Liver (tissue), 8 donors: ENCODE measurements at regions not wholly inside any gene's neighbourhood (a gene's known extent, or its start where the extent isn't known, plus 50 kb on each side); places are given as distances from the start of the nearest gene placed in this dataset.

Experiments used
- DNase-seq: peaks from one replicate; pipeline ENCODE4 v3.0.0-alpha.2; 2017; ENCODE audit warnings: low spot score
- H3K27ac ChIP-seq, 2 donors: one replicate each; pipeline ENCODE4 v1.7.0; 2013; ENCODE audit warnings: inconsistent platforms in 2 of 2, low read length in 2 of 2, control low read depth in 1 of 2, low read depth in 1 of 2, mild to moderate bottlenecking in 1 of 2
- H3K27me3 ChIP-seq, 4 donors: one replicate each; pipeline versions ENCODE4 v1.6.1 to v1.7.0; 2013; ENCODE audit warnings: low read length in 3 of 4, inconsistent platforms in 1 of 4, mild to moderate bottlenecking in 1 of 4, moderate library complexity in 1 of 4; ENCODE audit not compliant: control insufficient read depth in 4 of 4, insufficient read depth in 4 of 4
- H3K36me3 ChIP-seq, 4 donors: one replicate each; pipeline versions ENCODE4 v1.6.1 to v1.7.0; 2013; ENCODE audit warnings: low read length in 3 of 4, mild to moderate bottlenecking in 3 of 4, low read depth in 1 of 4, moderate library complexity in 1 of 4; ENCODE audit not compliant: control insufficient read depth in 4 of 4, insufficient read depth in 3 of 4
- H3K4me1 ChIP-seq, 4 donors: one replicate each; pipeline versions ENCODE4 v1.6.1 to v1.7.0; 2013; ENCODE audit warnings: low read length in 3 of 4, mild to moderate bottlenecking in 3 of 4, moderate library complexity in 1 of 4; ENCODE audit not compliant: control insufficient read depth in 4 of 4, insufficient read depth in 4 of 4
- H3K4me3 ChIP-seq, 3 donors: one replicate each; pipeline versions ENCODE4 v1.6.1 to v1.7.0; 2013; ENCODE audit warnings: low read length in 3 of 3, control low read depth in 1 of 3, low read depth in 1 of 3, mild to moderate bottlenecking in 1 of 3
- H3K9ac ChIP-seq, 2 donors: one replicate each; pipeline ENCODE4 v1.7.0; 2013; ENCODE audit warnings: low read length in 2 of 2, mild to moderate bottlenecking in 2 of 2, moderate library complexity in 2 of 2, control low read depth in 1 of 2, low read depth in 1 of 2
- H3K9me3 ChIP-seq, 4 donors: one replicate each; pipeline versions ENCODE4 v1.6.1 to v1.7.0; 2013; ENCODE audit warnings: low read length in 3 of 4; ENCODE audit not compliant: control insufficient read depth in 4 of 4
- ATF3 ChIP-seq: IDR thresholded peaks from 2 replicates; pipeline ENCODE4 v1.6.1; 2016; ENCODE audit warnings: antibody characterized with exemption
- CTCF ChIP-seq: fragments of 150-350 bp; IDR thresholded peaks from 2 replicates; pipeline ENCODE4 v1.5.1; 2017; ENCODE audit warnings: improper control_type of control experiment, low read depth, low read length; ENCODE audit not compliant: missing input control
- EGR1 ChIP-seq, 2 donors: IDR thresholded peaks; 2 replicates each; pipeline ENCODE4 v1.6.1; 2016 to 2018; ENCODE audit warnings: antibody characterized with exemption in 2 of 2, low read depth in 2 of 2
- FOXA1 ChIP-seq: IDR thresholded peaks from 2 replicates; pipeline ENCODE4 v1.6.1; 2016; ENCODE audit warnings: antibody characterized with exemption
- FOXA2 ChIP-seq: IDR thresholded peaks from 2 replicates; pipeline ENCODE4 v1.6.1; 2016; ENCODE audit warnings: antibody characterized with exemption
- GABPA ChIP-seq, 2 donors: IDR thresholded peaks in 1 of 2; conservative IDR thresholded peaks in 1 of 2; 2 replicates each; pipeline ENCODE4 v1.6.1; 2016; ENCODE audit warnings: antibody characterized with exemption in 2 of 2, mild to moderate bottlenecking in 1 of 2, moderate library complexity in 1 of 2
- HNF4A ChIP-seq, 2 donors: conservative IDR thresholded peaks; 2 replicates each; pipeline ENCODE4 v1.6.1; 2016; ENCODE audit warnings: antibody characterized with exemption in 2 of 2, mild to moderate bottlenecking in 2 of 2
- JUND ChIP-seq, 2 donors: IDR thresholded peaks; 2 replicates each; pipeline ENCODE4 v1.6.1; 2016; ENCODE audit warnings: antibody characterized with exemption in 2 of 2
- MAX ChIP-seq: IDR thresholded peaks from 2 replicates; pipeline ENCODE4 v1.6.1; 2016; ENCODE audit warnings: antibody characterized with exemption
- NR2F2 ChIP-seq: IDR thresholded peaks from 2 replicates; pipeline ENCODE4 v1.6.1; 2016; ENCODE audit warnings: antibody characterized with exemption
- RAD21 ChIP-seq, 2 donors: IDR thresholded peaks; 2 replicates each; pipeline ENCODE4 v1.6.1; 2016; ENCODE audit warnings: antibody characterized with exemption in 2 of 2, mild to moderate bottlenecking in 2 of 2
- REST ChIP-seq: IDR thresholded peaks from 2 replicates; pipeline ENCODE4 v1.6.1; 2016; ENCODE audit warnings: antibody characterized with exemption, mild to moderate bottlenecking
- RXRA ChIP-seq, 2 donors: IDR thresholded peaks; 2 replicates each; pipeline ENCODE4 v1.6.1; 2017 to 2018; ENCODE audit warnings: antibody characterized with exemption in 2 of 2, mild to moderate bottlenecking in 1 of 2
- SP1 ChIP-seq: IDR thresholded peaks from 2 replicates; pipeline ENCODE4 v1.6.1; 2018; ENCODE audit warnings: antibody characterized with exemption, mild to moderate bottlenecking
- YY1 ChIP-seq: IDR thresholded peaks from 2 replicates; pipeline ENCODE4 v1.6.1; 2016; ENCODE audit warnings: antibody characterized with exemption, mild to moderate bottlenecking
- ZBTB33 ChIP-seq: IDR thresholded peaks from 2 replicates; pipeline ENCODE4 v1.6.1; 2016; ENCODE audit warnings: antibody characterized with exemption
- WGBS: extraction: QIAGEN DNeasy Blood & Tissue Kit; methylation state at CpG from one replicate; pipeline ENCODE4 v1.1.7; 2013; 5-methylcytosine and 5-hydroxymethylcytosine counted together
- donor health status: healthy.
- donor health status: healthy.
- donor health status: healthy.
- donor health status: healthy.
- donor health status: healthy.

GRCh38 chr9:118100529-118101419, 396.6 kb downstream of the TLR4 start:
- WGBS: 79% methylated on average over 3 of the region's 3 CpGs
- no peak overlapping the region for H3K9ac ChIP-seq
- H3K36me3 ChIP-seq: no peaks in the 10 kb centered on the region
- no peaks in the 10 kb centered on the region for H3K9me3 ChIP-seq
- TF ChIP-seq JUND (IDR thresholded peaks at IDR 0.05) (no peak), EGR1 (IDR thresholded peaks at IDR 0.05; ENCODE audit: low read depth in 2 of 2) (no peak), GABPA (IDR thresholded peaks at IDR 0.05 in 1 of 2, conservative IDR thresholded peaks at IDR 0.05 in 1 of 2) (no peak), FOXA2 (no peak), HNF4A (conservative IDR thresholded peaks at IDR 0.05) (no peak), MAX (no peak), ATF3 (no peak), NR2F2 (no peak), CTCF (no peak), YY1 (no peak), RAD21 (IDR thresholded peaks at IDR 0.05) (no peak), ZBTB33 (no peak), REST (no peak)
- H3K27me3 ChIP-seq: no peaks in the 10 kb centered on the region
- no peak for DNase-seq
- H3K4me3 ChIP-seq: no peak overlapping the region
- no peaks in the 10 kb centered on the region for H3K4me1 ChIP-seq
- no peak overlapping the region for H3K27ac ChIP-seq

GRCh38 chr9:118104363-118104762, 400.2 kb downstream of the TLR4 start:
- H3K4me3 ChIP-seq: no peak overlapping the region
- H3K27ac ChIP-seq: no peak overlapping the region
- no peaks in the 10 kb centered on the region for H3K27me3 ChIP-seq
- no peak overlapping the region for H3K9ac ChIP-seq
- H3K9me3 ChIP-seq: peaks cover 0 to 3% (median 0%) of the 10 kb centered on the region in 4 donors
- H3K4me1 ChIP-seq: no peaks in the 10 kb centered on the region
- no peak for DNase-seq
- no peaks in the 10 kb centered on the region for H3K36me3 ChIP-seq
- TF ChIP-seq HNF4A (conservative IDR thresholded peaks at IDR 0.05) (no peak), RAD21 (IDR thresholded peaks at IDR 0.05) (no peak), RXRA (IDR thresholded peaks at IDR 0.05) (no peak), YY1 (no peak), GABPA (IDR thresholded peaks at IDR 0.05 in 1 of 2, conservative IDR thresholded peaks at IDR 0.05 in 1 of 2) (no peak), FOXA1 (no peak), CTCF (no peak), SP1 (no peak), JUND (IDR thresholded peaks at IDR 0.05) (no peak), FOXA2 (no peak), REST (no peak)
